ENCODE measurements at regions not wholly inside any gene's neighbourhood (a gene's known extent, or its start where the extent isn't known, plus 50 kb on each side); places are given as distances from the start of the nearest gene placed in this dataset.

DNA sequence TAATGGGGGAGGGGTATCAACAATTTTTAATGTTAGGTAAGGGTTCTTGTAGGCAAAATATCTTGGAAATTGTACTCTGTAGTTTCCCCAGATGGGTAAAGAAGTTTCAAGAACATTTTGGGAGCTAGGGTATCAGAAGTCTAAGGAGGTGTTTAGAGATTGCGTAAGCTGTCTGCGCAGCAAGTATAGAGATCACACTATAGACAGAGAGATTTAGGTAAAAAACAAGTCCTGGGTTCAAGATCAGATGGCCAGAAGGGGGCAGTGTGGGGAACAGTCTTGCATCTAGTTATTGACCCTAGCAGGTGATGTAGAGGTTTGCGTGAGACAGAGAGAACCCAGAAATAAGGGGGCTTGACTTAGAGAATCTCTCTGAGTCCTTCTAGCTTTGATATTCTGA lies 80.8 kb downstream of the S1PR1 start:
- no peak for DNase-seq

DNA sequence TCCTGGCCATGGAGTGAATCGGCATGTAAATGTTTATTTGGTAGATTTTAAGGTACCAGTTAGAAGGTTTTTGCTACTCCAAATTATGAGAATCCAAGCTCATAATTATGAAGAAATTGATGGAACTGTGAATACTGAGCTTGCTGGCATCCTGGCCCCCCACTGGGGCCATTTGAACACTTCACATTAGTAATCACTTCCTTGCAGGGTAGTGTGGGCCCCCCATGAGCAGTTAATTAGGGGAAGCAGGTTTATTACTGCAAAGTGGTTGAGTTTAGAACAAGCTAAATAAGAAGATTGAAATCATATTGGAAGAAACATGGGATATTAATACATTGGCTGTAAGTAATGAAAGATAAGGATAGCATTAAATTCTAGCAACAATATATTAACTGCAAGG lies 86.7 kb downstream of the S1PR1 start:
- DNase-seq, result no peak

DNA sequence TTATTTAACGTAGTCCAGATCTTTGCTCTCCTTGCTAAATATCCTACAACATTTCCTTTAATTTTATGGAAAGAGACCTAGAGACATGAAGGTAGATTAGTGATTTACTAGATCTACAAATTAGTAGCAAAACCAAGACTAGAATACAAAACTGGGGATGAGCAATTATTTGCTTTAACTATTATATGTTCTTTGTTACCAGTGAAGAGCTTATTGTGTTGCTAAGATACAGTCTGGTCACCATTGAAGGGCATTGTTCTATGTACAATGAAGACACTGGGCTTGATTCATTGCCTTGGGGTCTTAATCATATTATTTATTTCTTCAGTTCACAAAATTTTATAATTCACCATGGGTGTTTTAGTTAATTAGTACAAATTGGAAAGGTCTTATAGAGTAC lies 88.3 kb downstream of the S1PR1 start:
- DNase-seq, result no peak

DNA sequence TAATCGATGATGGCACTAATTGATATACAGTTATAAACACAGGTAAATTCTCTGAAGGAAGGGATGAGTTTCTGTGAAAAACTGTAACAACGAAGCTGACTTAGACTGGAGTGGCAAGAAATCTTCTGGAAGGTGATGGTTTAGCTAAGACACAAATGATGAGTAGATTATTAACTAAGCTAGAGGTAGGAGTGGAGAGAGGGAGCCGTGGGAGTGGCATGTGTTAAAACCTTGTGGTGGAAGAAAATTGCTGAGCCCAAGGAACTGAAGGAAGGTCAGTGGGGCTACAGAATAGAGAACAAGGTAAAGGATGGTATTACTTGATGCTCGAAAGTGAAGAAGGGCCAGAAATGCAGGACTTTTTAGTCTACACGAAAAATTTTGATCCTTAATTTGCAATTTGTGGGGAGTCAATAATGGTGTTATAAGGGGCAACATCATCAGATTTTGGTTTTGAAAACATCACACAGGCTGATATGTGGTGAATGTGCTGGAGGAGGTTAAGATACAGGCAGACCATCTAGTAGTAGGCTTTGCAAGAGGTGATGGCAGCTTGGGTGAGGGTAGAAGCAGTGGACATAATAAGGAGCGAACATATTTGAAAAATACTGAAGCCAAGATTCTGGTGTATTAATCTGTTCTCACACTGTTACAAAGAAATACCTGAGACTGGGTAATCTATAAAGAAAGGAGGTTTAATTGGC lies 93.8 kb downstream of the S1PR1 start:
- DNase-seq, result no peak

DNA sequence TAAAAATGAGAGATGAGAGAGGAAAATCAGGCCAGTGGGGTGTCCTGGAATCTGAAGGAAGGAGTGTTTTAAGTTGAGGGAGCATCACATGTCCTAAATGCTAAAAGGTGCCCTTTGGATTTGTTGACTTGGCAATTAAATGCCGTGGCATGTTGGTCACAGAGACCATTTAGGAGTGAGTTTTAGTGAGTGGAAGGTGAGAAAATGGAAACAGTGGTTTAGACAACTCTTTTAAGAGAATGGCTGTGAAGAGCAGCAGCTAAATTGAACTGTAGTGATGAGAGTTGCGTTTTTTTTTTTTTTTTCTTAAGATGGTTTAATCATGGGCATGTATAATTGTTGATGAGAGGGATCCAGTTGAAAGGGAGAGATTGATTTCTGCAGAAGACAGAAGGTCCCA lies 95.0 kb downstream of the S1PR1 start:
- no peak for DNase-seq

DNA sequence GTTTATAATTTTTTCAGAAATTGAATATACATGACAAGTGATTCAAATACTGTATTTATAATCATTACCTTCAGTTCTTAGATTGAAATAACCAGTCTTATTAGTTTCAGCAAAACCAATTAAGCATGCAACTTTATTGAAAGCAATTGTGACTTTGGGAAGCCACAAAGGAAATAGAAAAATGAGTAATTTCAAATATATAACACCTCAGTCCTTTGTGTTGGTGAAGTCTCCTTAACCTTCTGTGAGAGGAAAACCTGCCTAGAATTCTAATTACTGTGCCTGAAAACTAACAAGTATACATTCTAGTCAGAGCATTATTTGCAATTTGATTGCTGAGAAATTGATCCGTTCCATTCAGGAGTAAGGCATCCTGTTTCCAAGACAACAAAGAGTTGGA lies 95.8 kb downstream of the S1PR1 start:
- no peak for DNase-seq

DNA sequence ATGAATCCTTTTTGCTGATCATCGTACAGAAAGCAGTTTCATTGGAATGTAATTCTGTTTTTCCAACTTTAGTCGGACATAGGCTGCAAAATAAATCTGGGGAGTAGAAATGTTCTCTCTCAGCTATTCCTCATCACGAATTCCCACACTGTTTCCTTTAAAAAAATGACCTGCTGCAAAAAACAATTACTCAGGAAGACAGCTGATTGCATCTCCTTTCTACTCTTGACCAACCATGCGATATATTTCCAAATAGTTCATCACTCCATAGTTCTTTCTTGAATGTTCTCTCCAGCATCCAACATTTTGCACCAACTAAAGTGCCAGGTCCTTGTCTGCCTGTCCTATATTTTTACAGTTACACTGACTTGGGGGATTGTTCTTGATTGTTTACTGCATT lies 96.4 kb downstream of the S1PR1 start:
- no peak for DNase-seq

DNA sequence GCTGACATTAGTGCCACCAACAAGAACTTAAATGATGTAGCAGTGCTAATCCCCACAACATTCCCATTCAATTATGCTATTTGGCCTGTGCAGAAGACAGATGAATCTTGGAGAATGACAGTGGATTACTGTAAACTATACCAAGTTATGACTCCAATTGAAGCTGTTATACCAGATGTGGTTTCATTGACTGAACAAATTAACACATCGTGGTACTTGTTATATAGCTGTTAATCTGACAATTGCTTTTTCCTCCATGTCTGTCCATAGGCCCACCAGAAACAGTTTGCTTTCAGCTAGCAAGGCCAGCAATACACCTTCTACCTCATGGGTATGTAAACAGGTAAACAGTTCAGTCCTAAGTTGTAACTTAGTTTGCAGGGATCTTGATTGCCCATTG lies 101.1 kb downstream of the S1PR1 start:
- DNase-seq, result no peak

DNA sequence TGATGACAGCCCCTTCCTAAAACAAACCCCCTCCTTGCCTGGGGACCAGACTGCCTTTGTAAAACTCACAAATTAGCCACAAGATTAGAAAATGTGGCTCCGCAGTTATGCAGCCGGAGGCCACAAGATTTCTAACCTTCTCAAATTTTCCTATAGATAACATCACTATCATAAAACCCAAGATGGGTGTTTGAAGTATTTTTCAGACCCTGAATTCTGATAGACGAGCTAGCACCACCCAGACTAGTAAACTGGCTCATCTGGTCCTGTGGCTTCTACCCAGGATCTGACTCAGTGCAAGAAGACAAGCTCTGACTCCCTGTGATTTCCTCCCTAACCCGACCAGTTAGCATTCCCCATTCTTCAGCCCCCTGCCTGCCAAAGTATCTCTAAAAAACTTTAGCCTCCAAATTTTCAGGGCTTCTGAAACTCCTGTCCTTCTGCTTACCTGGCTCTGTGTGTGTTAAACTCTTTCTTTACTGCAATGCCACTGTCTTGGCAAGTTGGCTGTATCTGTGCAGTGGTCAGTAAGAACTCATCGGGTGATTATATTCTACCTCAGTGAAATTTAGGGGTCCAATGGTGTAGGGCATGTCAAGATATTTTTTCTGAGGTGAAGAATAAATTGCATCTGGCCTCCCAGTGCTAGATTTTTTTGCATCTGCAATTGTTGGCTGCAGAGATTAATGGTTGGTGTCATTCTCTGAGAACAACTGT lies 102.1 kb downstream of the S1PR1 start:
- DNase-seq, result no peak

DNA sequence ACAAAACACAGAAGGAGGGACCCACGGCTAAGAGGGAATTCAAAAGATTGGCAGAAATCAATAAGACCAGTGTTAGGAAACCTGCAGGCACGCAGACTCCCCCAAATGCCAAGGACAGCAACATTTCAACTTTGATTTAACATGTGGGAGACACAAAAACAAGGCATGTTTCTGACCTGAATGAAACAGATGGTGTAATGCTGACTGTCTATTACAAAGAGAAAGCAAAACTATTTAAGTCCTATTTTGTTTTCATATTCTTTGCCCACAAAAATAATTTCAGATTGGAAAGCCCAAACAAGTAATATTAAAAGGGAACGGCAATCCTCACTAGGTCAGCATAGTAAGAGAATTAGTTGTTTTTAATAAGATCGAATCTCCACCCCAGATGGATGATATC lies 107.9 kb downstream of the S1PR1 start:
- DNase-seq, result no peak

DNA sequence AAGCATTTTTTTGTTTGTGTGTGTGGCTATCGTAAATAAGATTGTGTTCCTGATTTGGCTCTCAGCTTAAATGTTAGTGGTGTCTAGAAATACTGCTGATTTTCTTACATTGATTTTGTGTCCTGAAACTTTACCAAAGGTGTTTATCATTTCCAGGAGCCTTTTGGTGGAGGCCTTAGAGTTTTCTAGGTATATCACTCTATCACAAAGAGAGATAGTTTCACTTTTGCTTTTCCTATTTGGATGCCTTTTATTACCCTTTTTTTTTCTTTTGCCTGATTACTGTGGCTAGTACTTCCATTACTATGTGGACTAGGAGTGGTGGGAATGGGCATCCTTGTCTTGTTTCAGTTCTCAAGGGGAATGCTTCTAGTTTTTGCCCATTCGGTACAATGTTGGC lies 109.6 kb downstream of the S1PR1 start:
- no peak for DNase-seq

DNA sequence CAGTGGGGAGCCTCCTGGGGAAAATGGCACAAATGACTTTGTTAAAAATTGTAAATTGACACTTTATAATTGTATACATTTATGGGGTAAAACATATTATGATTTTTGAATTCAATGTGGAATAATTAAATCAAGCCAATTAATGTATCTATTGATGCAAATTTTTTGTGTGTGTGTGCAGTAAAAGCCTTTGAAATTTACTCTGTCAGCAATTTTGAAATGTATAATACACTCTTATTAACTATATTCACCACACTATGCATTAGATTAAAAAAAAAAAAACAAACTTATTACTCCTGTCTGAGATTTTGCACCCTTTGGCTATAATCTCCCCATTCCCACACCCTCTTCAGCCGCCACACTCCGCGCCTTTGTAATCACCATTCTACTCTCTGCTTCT lies 119.2 kb downstream of the S1PR1 start:
- DNase-seq, result no peak

DNA sequence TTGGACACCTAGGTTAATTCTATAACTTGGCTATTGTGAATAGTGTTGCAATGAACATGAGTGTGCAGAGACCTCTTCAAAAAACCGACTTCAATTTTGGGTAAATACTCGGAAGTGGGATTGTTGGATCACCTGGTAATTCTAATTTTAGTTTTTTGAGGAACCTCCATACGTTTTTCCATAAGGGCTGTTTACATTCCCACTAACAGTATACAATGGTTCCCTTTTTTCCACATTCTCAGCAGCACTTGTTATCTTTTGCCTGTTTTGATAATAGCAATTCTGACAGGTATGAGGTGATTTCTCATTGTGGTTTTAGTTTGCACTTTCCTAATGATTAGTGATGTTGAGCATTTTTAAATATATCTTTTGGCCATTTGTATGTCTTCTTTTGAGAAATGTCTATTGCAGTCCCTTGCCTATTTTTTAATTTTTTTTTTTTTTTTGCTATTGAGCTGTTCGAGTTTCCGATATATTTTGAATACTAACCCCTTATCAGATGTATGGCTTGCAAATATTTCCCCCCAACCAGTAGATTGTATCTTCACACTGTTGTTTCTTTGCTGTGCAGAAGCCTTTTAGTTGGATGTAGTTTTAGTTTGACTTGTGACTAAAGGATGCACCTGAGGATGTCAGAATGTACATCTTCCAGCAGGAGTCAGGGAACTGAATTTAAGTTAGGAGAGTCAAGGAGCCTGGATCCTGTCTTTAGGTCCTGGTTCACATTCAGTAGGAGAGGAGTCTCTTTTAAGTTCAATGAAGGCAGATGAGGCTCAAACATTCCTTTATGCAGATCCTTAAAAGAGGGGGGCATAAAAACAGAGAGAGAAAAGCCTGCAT lies 120.0 kb downstream of the S1PR1 start:
- no peak for DNase-seq

DNA sequence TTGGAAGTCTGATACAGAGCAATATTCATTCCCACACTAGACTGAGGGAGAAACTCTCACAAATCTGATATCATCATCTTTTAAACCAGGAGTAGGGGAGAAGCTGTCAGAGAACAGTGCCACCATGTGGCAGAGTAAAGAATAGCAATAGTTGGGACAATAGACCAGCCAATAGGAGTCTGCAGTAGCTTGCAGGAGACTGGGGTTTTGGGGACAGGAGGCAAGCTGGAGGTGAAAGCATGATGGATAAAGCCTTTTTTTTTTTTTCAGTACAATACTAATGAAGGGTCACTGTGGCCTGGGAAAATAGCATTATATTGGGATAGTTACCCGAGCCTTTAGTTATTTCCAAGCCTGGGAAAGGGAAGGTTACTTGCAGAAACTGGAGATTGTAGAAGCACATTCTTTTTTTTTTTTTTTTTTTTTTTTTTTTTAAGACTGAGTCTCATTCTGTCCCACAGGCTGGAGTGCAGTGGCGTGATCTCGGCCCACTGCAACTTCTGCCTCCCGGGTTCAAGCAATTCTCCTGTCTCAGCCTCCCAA lies 120.7 kb downstream of the S1PR1 start:
- peak; percentile 82 for DNase-seq

DNA sequence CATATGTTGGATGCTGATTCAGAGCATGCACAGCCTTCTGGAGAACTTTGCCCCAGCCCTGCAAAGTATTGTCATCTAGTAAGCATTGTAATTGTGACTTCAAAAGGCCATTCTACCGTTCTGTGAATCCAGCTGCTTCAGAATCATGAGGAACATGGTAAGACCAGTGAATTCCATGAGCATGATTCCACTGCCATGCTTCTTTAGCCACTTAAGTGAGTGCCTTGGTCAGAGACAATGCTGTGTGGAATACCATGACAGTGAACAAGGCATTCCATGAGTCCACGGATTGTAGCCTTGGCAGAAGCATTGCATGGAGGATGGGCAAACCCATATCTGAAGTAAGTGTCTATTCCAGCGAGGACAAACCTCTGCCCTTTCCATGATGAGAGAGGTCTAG lies 123.7 kb downstream of the S1PR1 start:
- no peak for DNase-seq

DNA sequence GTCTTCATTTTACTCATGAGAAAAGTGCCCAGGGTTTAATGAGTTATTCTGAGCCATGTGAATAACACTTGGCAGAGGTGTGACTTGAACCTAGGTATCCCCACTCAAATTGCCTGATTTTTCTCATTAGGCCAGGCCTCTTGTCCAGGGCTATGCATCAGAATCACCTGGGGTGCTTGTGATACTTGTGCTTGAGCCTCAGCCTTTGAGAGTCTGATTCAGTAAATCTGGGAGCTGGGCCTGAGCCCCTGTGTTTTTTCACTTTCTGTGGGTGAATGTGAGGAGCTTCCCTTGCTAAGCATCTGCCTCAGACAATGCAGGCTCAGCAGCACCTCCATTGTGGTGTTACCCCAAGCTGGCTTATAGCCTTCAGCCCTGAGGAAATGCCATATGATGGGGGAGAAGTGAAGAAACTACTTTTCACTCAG lies 127.1 kb downstream of the S1PR1 start:
- DNase-seq, result no peak

DNA sequence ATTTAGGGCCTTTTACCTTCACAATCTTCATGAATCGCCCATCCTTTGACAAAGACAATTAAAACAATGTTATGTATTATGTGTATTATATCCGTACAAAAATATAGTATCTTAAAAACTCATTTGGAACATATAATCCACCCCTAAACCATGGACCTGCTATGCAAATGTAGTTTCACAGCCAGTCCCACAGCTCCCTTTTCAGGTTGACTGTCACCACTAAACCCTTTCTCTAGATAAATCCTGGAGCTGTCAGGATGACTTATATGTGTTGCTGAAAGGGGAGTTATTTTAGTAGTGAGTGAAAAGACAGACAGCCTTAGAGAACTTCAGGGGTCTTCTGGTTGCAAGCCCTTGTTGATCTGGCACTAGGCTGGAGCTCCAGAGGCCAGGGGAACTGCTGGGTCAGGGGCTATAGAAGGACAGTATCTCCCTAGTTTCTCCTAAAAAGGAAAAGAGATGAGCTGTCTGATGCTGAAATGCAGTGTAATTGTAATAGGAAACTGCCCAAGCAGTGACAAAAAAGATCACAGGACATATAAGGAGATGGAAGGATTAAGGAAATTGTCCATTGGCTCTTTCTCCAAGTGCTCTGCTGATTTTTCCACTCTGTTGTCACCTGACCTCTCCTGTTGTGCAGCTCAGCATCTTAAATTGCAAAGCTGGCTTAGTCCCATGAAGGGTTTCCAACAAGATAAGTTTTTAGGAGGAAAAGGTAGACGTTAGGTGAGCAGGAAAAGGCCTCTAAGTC lies 127.7 kb downstream of the S1PR1 start:
- DNase-seq, result no peak

DNA sequence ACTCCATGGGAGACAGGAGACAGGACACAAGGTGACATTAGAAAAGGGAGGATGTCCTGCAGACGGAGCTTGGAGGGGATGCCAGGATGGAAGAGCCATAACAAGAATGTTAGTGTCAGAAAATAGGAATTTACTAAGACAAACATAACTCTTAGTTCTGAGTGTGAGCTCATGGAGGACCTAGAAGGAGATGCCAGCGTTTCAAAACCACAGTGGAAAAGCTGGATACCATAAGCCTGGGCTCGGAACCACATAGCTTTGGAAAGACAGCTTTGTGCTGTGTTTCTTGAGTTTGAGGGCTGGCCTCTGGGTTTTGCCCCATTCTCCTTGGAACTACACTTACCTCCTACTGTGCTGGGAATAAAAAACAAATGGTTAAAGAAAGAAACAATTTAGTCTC lies 128.4 kb downstream of the S1PR1 start:
- no peak for DNase-seq

DNA sequence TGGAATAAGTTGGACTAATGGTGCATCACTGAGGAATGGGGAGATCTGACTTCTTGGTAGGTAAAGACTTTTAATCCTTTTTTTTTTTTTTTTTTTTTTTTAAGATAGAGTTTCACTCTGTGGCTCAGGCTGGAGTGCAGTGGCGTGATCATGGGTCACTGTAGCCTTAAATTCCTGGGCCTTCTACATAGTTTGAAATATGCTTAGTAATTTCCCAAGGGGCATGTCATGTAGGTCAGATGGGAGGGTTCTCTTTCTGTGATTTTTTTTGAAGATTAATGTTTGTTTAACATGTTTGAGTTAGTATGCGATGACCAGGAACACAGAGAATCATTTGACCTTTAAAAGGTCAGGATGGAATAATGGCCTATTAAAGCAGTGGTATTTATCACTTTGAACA lies 129.1 kb downstream of the S1PR1 start:
- DNase-seq, result no peak

DNA sequence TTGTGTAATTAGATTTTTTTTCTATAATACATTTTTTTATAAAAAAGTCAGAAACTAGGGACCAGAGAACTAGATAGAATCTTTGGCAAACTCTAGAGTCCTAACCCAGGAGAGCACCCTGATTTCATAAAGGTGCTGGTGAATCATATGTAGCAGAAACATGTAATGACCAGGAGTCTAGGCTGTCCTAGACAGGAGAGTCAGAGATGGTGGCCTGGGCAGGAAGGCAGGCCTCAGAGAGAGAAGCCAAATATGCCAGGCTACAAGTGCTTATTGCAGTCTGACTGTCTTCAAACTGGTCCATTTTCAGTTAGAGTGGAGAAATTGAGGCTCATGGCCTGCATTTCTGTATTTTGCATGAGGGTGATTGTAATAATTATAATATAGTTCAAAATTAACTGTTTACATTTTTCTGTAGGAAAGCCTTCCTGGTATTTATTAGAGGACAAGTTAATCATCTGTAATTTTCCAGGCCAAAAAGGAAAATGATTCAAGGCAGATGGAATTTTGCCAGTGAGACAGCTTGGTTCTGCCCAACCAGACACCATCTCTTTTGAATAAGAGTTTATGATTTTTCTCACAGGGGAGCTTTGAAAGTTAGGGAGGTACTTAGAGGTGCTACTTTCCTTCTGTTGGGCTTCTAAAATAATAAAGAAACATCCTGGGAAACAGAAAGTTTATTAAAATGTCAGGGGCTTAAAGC lies 129.8 kb downstream of the S1PR1 start:
- no peak for DNase-seq

DNA sequence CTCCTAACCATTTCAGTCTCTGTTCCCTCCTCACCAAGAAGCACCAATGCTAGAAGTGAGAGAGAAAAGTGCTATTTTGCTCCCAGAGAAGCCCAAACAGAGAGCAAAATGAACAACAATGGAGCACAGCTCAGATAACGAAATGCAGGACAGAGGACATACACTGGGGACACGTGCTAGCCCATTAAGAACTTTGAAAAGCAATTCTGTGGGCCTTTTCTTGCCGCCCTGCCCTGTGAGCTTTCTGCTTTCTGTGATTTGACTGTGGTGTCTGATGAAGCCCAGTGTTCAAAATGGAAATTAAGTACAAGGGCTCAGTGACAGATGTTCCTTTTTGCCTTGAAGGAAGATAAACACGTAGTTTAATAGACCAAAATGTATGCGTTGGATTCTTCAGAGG lies 130.8 kb downstream of the S1PR1 start:
- no peak for DNase-seq

DNA sequence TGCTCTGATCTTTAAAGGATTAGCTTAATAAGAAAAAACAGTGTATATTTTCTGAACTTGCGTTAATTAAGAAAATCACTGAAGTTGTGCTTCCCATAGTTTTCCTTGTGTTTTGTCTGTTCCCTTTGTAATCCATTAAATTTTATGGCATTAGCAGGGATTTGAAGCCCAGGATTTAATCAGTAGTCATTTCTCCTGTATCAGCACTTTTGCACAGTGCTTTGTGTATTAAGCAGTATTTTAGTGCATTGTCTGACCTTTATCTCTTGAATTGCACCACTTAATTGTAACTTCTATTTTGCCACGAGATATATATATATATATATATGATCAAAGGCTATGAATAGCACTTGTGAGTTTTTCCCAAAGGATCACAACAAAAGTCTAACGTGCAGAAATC lies 133.7 kb downstream of the S1PR1 start:
- no peak for DNase-seq
